HCT116 (cell line): ENCODE measurements at regions not wholly inside any gene's neighbourhood (a gene's known extent, or its start where the extent isn't known, plus 50 kb on each side); places are given as distances from the start of the nearest gene placed in this dataset.

Experiments used
- ATAC-seq: fragments of 200-7000 bp; cut with Tn5 transposase; 2 replicates; pipeline ENCODE4 v1.9.1; 2020; ENCODE audit warnings: mild to moderate bottlenecking, moderate library complexity
- BruUV-seq: library from RNA; stranded (reverse); fragments of 400-500 nt; replicated peaks from 2 replicates; lab custom pipeline; 2021; lab: Mats Ljungman, UMichigan
- CTCF ChIA-PET: fragments of 300-600 bp; sonication (Branson Sonifier 250); formaldehyde crosslinking; loops from one replicate; lab custom pipeline; 2021; ENCODE audit warnings: antibody characterized with exemption; lab: Charles Lee
- POLR2A ChIA-PET: fragments of 300-600, 350-600 bp; sonication (Branson Sonifier 250); formaldehyde crosslinking; loops from one replicate; lab custom pipeline; 2021; ENCODE audit warnings: antibody characterized with exemption; lab: Charles Lee
- RAD21 ChIA-PET, 2 experiments: fragments of 300-600 bp; sonication (Branson Sonifier 250); formaldehyde crosslinking; loops; one replicate each; lab custom pipeline; 2023; ENCODE audit warnings: low total read pairs in 2 of 2; ENCODE audit not compliant: uncharacterized antibody in 2 of 2, unreplicated experiment in 2 of 2, low non-redundant PET in 1 of 2; lab: Charles Lee
- DNase-seq: peaks from one replicate; pipeline ENCODE4 v3.0.0-alpha.2; 2010; ENCODE audit warnings: low read depth, low spot score
- H2AFZ ChIP-seq: fragments of 200-600 bp; shearing (Covaris generic), sonication (generic); 2 replicates; pipeline ENCODE4 v1.6.1; 2017; ENCODE audit warnings: low read depth, mixed run types, mixed read lengths, antibody characterized with exemption, low read length; ENCODE audit not compliant: poor library complexity, severe bottlenecking
- H3K27ac ChIP-seq: 2 replicates; pipeline ENCODE4 v1.5.1; 2012; ENCODE audit warnings: low read depth, low read length
- H3K27me3 ChIP-seq: fragments of 200-600 bp; sonication (generic); 2 replicates; pipeline ENCODE4 v1.6.1; 2016; ENCODE audit warnings: mixed run types, low read length, mixed read lengths; ENCODE audit not compliant: insufficient read depth
- H3K36me3 ChIP-seq, 2 experiments: fragments of 200-500 bp in 1 of 2; fragments of 200-600 bp in 1 of 2; sonication (Bioruptor generic) in 1 of 2; sonication (generic) in 1 of 2; 2 replicates each; pipeline versions ENCODE4 v1.5.1 to v1.6.1; 2014 to 2016; ENCODE audit warnings: low read length in 2 of 2, inconsistent platforms in 1 of 2, mixed read lengths in 1 of 2, mixed run types in 1 of 2; ENCODE audit not compliant: insufficient read depth in 2 of 2, control insufficient read depth in 1 of 2
- H3K4me1 ChIP-seq, 2 experiments: fragments of 200-600 bp in 1 of 2; sonication (generic) in 1 of 2; 2 replicates each; pipeline versions ENCODE4 v1.5.1 to v1.6.1; 2012 to 2017; ENCODE audit warnings: low read length in 2 of 2, inconsistent platforms in 1 of 2, mild to moderate bottlenecking in 1 of 2, mixed read lengths in 1 of 2, mixed run types in 1 of 2, moderate library complexity in 1 of 2; ENCODE audit not compliant: insufficient read depth in 2 of 2, control insufficient read depth in 1 of 2
- H3K4me2 ChIP-seq: fragments of 200-600 bp; sonication (generic); 2 replicates; pipeline ENCODE4 v1.6.1; 2017; ENCODE audit warnings: mixed run types, low read length, mixed read lengths
- H3K4me3 ChIP-seq, 2 experiments: fragments of 200-600 bp in 1 of 2; sonication (generic) in 1 of 2; replicated peaks in 1 of 2; 2 replicates each; pipeline ENCODE4 v1.5.1; 2011 to 2016; ENCODE audit warnings: low read length in 2 of 2, control low read depth in 1 of 2, low read depth in 1 of 2, mild to moderate bottlenecking in 1 of 2, mixed read lengths in 1 of 2, mixed run types in 1 of 2
- H3K79me2 ChIP-seq: fragments of 200-600 bp; sonication (generic); 2 replicates; pipeline ENCODE4 v1.6.1; 2017; ENCODE audit warnings: mild to moderate bottlenecking, mixed run types, low read length, moderate library complexity, mixed read lengths; ENCODE audit not compliant: insufficient read depth
- H3K9ac ChIP-seq: fragments of 200-600 bp; sonication (generic); 2 replicates; pipeline ENCODE4 v1.6.1; 2016; ENCODE audit warnings: low read length, mixed read lengths
- H3K9me2 ChIP-seq: fragments of 200-600 bp; sonication (generic), shearing (Covaris generic); 2 replicates; pipeline ENCODE4 v1.6.1; 2017; ENCODE audit warnings: mixed run types, mild to moderate bottlenecking, moderate library complexity; ENCODE audit not compliant: insufficient read depth
- H3K9me3 ChIP-seq, 2 experiments: fragments of 200-500 bp in 1 of 2; fragments of 200-600 bp in 1 of 2; sonication (Bioruptor generic) in 1 of 2; sonication (generic) in 1 of 2; 2 replicates each; pipeline ENCODE4 v1.6.1; 2014 to 2017; ENCODE audit warnings: low read length in 2 of 2, mixed read lengths in 2 of 2, inconsistent platforms in 1 of 2, low read depth in 1 of 2, mild to moderate bottlenecking in 1 of 2, mixed run types in 1 of 2, moderate library complexity in 1 of 2; ENCODE audit not compliant: control insufficient read depth in 1 of 2, insufficient read depth in 1 of 2
- H4K20me1 ChIP-seq: fragments of 200-600 bp; sonication (generic), shearing (Covaris generic); 2 replicates; pipeline ENCODE4 v1.6.1; 2017; ENCODE audit warnings: mixed run types, mild to moderate bottlenecking, moderate library complexity; ENCODE audit not compliant: insufficient read depth
- CBX3 ChIP-seq: IDR thresholded peaks from 2 replicates; pipeline ENCODE4 v1.6.1; 2012; ENCODE audit warnings: low read depth
- EGR1 ChIP-seq: IDR thresholded peaks from 2 replicates; pipeline ENCODE4 v1.6.1; 2012; ENCODE audit warnings: low read depth
- EZH2 ChIP-seq: fragments of 200-600 bp; sonication (generic); IDR thresholded peaks from 2 replicates; pipeline ENCODE4 v1.6.1; 2017; ENCODE audit warnings: antibody characterized with exemption, mixed run types
- JUND ChIP-seq: IDR thresholded peaks from 2 replicates; pipeline ENCODE4 v1.6.1; 2012
- RAD21 ChIP-seq: IDR thresholded peaks from 2 replicates; pipeline ENCODE4 v1.6.1; 2012; ENCODE audit warnings: low read depth, mild to moderate bottlenecking
- SP1 ChIP-seq: IDR thresholded peaks from 2 replicates; pipeline ENCODE4 v1.6.1; 2012; ENCODE audit warnings: low read depth
- YY1 ChIP-seq: IDR thresholded peaks from 2 replicates; pipeline ENCODE4 v1.6.1; 2011; ENCODE audit warnings: low read length, low read depth, moderate library complexity, mild to moderate bottlenecking; ENCODE audit not compliant: insufficient replicate concordance; ENCODE audit errors: extremely low read depth
- ZNF274 ChIP-seq: fragments of 200-500 bp; sonication (Bioruptor generic); IDR thresholded peaks from 2 replicates; pipeline ENCODE4 v1.6.1; 2014; ENCODE audit warnings: mild to moderate bottlenecking, low read depth, low read length, inconsistent platforms
- intact Hi-C: fragments of 100-400 bp; cut with micrococcal nuclease; formaldehyde crosslinking; loops from 2 replicates; pipeline ENCODE4 v1.10.0; 2022
- TF ChIP-seq, protein P1 (sequence below): IDR thresholded peaks from 2 replicates; pipeline ENCODE4 v1.6.1; 2012; ENCODE audit warnings: low read depth
- TF ChIP-seq, protein P2 (sequence below), 3 experiments: fragments of 200-600 bp in 1 of 3; sonication (generic) in 1 of 3; IDR thresholded peaks in 2 of 3; conservative IDR thresholded peaks in 1 of 3; 2 replicates each; pipeline ENCODE4 v1.5.1; 2012 to 2017; ENCODE audit warnings: low read depth in 2 of 3, low read length in 2 of 3, antibody characterized with exemption in 1 of 3, borderline replicate concordance in 1 of 3, control low read depth in 1 of 3, mild to moderate bottlenecking in 1 of 3, mixed read lengths in 1 of 3, mixed run types in 1 of 3, moderate library complexity in 1 of 3; ENCODE audit not compliant: insufficient read depth in 1 of 3

DNA sequence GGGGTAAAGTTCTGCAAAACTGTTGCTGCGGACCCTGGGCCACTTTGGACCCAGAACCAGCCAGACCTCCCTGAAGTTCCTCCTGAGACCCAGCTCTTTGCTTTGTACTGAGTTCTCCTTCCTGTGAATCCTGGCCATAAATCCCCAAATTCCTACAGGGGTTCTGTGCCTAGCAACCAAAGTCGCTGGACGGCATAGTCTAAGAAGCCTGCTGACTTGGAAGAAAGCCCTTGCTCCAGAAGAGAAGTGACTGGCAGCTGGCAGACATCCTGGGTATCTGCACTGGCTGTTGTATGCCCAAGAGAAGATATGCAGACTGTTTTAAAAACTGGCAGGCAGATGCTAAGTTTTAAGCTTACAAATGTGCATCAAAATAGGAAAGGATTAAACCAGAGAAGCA lies 99.9 kb upstream of the SLC24A4 start:
- Histone ChIP-seq H3K27ac (no peak overlapping the region), H4K20me1 (no peaks in the 10 kb centered on the region), H3K27me3 (peaks cover 17% of the 10 kb centered on the region), H3K4me3 (no peak overlapping the region), H3K36me3 (no peaks in the 10 kb centered on the region), H3K9me3 (no peaks in the 10 kb centered on the region), H3K9ac (no peak overlapping the region), H3K4me1 (peaks cover 0 to 7% of the 10 kb centered on the region in 2 experiments; a peak in 1 of 4 replicates), H3K9me2 (no peaks in the 10 kb centered on the region), H3K4me2 (no peak overlapping the region), H2AFZ (no peak overlapping the region), H3K79me2 (no peaks in the 10 kb centered on the region)
- RAD21 ChIA-PET: no interaction called here
- TF ChIP-seq RAD21 (no peak), EGR1 (no peak), YY1 (no peak), JUND (no peak), SP1 (no peak), CBX3 (no peak), ZNF274 (no peak), EZH2 (no peak)
- TF ChIP-seq, protein P1, sequence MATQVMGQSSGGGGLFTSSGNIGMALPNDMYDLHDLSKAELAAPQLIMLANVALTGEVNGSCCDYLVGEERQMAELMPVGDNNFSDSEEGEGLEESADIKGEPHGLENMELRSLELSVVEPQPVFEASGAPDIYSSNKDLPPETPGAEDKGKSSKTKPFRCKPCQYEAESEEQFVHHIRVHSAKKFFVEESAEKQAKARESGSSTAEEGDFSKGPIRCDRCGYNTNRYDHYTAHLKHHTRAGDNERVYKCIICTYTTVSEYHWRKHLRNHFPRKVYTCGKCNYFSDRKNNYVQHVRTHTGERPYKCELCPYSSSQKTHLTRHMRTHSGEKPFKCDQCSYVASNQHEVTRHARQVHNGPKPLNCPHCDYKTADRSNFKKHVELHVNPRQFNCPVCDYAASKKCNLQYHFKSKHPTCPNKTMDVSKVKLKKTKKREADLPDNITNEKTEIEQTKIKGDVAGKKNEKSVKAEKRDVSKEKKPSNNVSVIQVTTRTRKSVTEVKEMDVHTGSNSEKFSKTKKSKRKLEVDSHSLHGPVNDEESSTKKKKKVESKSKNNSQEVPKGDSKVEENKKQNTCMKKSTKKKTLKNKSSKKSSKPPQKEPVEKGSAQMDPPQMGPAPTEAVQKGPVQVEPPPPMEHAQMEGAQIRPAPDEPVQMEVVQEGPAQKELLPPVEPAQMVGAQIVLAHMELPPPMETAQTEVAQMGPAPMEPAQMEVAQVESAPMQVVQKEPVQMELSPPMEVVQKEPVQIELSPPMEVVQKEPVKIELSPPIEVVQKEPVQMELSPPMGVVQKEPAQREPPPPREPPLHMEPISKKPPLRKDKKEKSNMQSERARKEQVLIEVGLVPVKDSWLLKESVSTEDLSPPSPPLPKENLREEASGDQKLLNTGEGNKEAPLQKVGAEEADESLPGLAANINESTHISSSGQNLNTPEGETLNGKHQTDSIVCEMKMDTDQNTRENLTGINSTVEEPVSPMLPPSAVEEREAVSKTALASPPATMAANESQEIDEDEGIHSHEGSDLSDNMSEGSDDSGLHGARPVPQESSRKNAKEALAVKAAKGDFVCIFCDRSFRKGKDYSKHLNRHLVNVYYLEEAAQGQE: no peak
- TF ChIP-seq, protein P2, sequence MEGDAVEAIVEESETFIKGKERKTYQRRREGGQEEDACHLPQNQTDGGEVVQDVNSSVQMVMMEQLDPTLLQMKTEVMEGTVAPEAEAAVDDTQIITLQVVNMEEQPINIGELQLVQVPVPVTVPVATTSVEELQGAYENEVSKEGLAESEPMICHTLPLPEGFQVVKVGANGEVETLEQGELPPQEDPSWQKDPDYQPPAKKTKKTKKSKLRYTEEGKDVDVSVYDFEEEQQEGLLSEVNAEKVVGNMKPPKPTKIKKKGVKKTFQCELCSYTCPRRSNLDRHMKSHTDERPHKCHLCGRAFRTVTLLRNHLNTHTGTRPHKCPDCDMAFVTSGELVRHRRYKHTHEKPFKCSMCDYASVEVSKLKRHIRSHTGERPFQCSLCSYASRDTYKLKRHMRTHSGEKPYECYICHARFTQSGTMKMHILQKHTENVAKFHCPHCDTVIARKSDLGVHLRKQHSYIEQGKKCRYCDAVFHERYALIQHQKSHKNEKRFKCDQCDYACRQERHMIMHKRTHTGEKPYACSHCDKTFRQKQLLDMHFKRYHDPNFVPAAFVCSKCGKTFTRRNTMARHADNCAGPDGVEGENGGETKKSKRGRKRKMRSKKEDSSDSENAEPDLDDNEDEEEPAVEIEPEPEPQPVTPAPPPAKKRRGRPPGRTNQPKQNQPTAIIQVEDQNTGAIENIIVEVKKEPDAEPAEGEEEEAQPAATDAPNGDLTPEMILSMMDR (IDR thresholded peaks at IDR 0.05 in 2 of 3, conservative IDR thresholded peaks at IDR 0.05 in 1 of 3; ENCODE audit: borderline replicate concordance in 1 of 3, insufficient read depth in 1 of 3, low read depth in 2 of 3, low read length in 2 of 3): no peak
- intact Hi-C loops: no loop called here
- CTCF ChIA-PET: no interaction called here
- ATAC-seq (no peak), DNase-seq (no peak)
- no TSS peak for BruUV-seq
- POLR2A ChIA-PET: no interaction called here
